Endothelial cell (in vitro differentiated cells): ENCODE measurements at regions not wholly inside any gene's neighbourhood (a gene's known extent, or its start where the extent isn't known, plus 50 kb on each side); places are given as distances from the start of the nearest gene placed in this dataset.

Experiments used
- DNase-seq: peaks from one replicate; pipeline ENCODE4 v3.0.0; 2021; ENCODE audit warnings: low spot score
- H3K27ac Mint-ChIP-seq: one replicate; pipeline ENCODE4 v1.8.0; 2021; ENCODE audit warnings: mixed read lengths, inconsistent platforms; ENCODE audit not compliant: unreplicated experiment
- H3K27me3 Mint-ChIP-seq: one replicate; pipeline ENCODE4 v1.8.0; 2021; ENCODE audit warnings: mild to moderate bottlenecking, moderate library complexity, mixed read lengths, inconsistent platforms; ENCODE audit not compliant: unreplicated experiment
- H3K36me3 Mint-ChIP-seq: one replicate; pipeline ENCODE4 v1.8.0; 2021; ENCODE audit warnings: mild to moderate bottlenecking, low read depth, mixed read lengths, inconsistent platforms; ENCODE audit not compliant: unreplicated experiment
- H3K4me1 Mint-ChIP-seq: one replicate; pipeline ENCODE4 v1.8.0; 2021; ENCODE audit warnings: mild to moderate bottlenecking, mixed read lengths, inconsistent platforms; ENCODE audit not compliant: unreplicated experiment
- H3K4me3 Mint-ChIP-seq: one replicate; pipeline ENCODE4 v1.8.0; 2021; ENCODE audit warnings: mild to moderate bottlenecking, mixed read lengths, inconsistent platforms; ENCODE audit not compliant: unreplicated experiment
- H3K9me3 Mint-ChIP-seq: one replicate; pipeline ENCODE4 v1.8.0; 2021; ENCODE audit warnings: mixed read lengths, inconsistent platforms; ENCODE audit not compliant: unreplicated experiment
- CTCF ChIP-seq: fragments of 200-600 bp; sonication (generic); IDR thresholded peaks from one replicate; pipeline ENCODE4 v1.5.0; 2021; ENCODE audit warnings: antibody characterized with exemption; ENCODE audit not compliant: unreplicated experiment

GRCh38 chr5:100452126-100452525, 83.0 kb upstream of the FAM174A start:
- Mint-ChIP-seq H3K27ac (no peak overlapping the region), H3K4me1 (peaks cover 5% of the 10 kb centered on the region), H3K36me3 (no peaks in the 10 kb centered on the region), H3K9me3 (no peaks in the 10 kb centered on the region), H3K4me3 (no peak overlapping the region), H3K27me3 (no peaks in the 10 kb centered on the region)
- DNase-seq = no peak
- TF ChIP-seq CTCF = no peak

GRCh38 chr5:100448111-100448528, 87.1 kb upstream of the FAM174A start:
- no peak for DNase-seq
- no peak overlapping the region for H3K4me3 Mint-ChIP-seq
- peak overlapping the region; percentile 41 for H3K27ac Mint-ChIP-seq
- no peaks in the 10 kb centered on the region for H3K9me3 Mint-ChIP-seq
- TF ChIP-seq CTCF = no peak
- H3K36me3 Mint-ChIP-seq = no peaks in the 10 kb centered on the region
- no peaks in the 10 kb centered on the region for H3K4me1 Mint-ChIP-seq
- no peaks in the 10 kb centered on the region for H3K27me3 Mint-ChIP-seq

- no peak overlapping the region for H3K27ac Mint-ChIP-seq
- H3K27me3 Mint-ChIP-seq = no peaks in the 10 kb centered on the region
- no peak overlapping the region for H3K4me3 Mint-ChIP-seq
- no peaks in the 10 kb centered on the region for H3K9me3 Mint-ChIP-seq
- DNase-seq = no peak
- no peaks in the 10 kb centered on the region for H3K4me1 Mint-ChIP-seq
- H3K36me3 Mint-ChIP-seq = no peaks in the 10 kb centered on the region
- no peak for TF ChIP-seq CTCF
Observed at GRCh38 chr5:100446879-100447430, 88.2 kb upstream of the FAM174A start.

GRCh38 chr5:100444961-100445360, 90.2 kb upstream of the FAM174A start:
- Mint-ChIP-seq H3K27ac (no peak overlapping the region), H3K36me3 (no peaks in the 10 kb centered on the region), H3K4me3 (no peak overlapping the region), H3K4me1 (no peaks in the 10 kb centered on the region), H3K27me3 (no peaks in the 10 kb centered on the region), H3K9me3 (no peaks in the 10 kb centered on the region)
- no peak for DNase-seq
- TF ChIP-seq CTCF = no peak

GRCh38 chr5:100434815-100435214, 100.4 kb upstream of the FAM174A start:
- H3K27ac Mint-ChIP-seq = no peak overlapping the region
- no peak for DNase-seq
- H3K9me3 Mint-ChIP-seq = no peaks in the 10 kb centered on the region
- no peaks in the 10 kb centered on the region for H3K4me1 Mint-ChIP-seq
- TF ChIP-seq CTCF = no peak
- H3K36me3 Mint-ChIP-seq = no peaks in the 10 kb centered on the region
- no peaks in the 10 kb centered on the region for H3K27me3 Mint-ChIP-seq
- H3K4me3 Mint-ChIP-seq = no peak overlapping the region
